Nucleus accumbens (tissue), 56 donors: ENCODE measurements at regions not wholly inside any gene's neighbourhood (a gene's known extent, or its start where the extent isn't known, plus 50 kb on each side); places are given as distances from the start of the nearest gene placed in this dataset.
"Not testable (repeated sequence)": the region's sequence is repeated elsewhere in the genome, so short reads cannot be mapped to it uniquely, and the experiment has no call there.

Experiments
- DNase-seq, 56 donors: peaks; one replicate each; lab custom pipeline; 2025; lab: John Stamatoyannopoulos, UW

- no peak for DNase-seq
These were observed 136.7 kb upstream of the ETV3 start for GRCh38 chr1:157274698-157275534.

GRCh38 chr1:157272729-157273524, 134.7 kb upstream of the ETV3 start:
- no peak for DNase-seq

DNA sequence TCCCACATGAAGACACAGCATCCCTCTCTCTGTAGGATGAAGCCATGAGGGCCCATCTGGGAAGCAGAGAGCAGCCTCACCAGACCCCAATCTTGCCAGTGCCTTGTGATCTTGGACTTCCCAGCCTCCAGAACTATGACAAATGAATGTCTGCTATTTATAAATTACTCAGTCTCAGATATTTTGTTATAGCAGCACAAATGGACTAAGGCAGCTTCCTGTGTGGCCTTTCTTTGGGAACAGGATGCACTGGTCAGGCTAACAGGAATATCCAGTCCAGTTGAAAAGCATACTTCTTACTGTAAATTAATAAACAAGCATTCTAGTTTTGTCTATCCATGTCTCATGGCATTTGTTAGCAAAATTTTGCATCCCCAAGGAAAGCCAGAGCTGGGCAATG, 134.1 kb upstream of the ETV3 start:
- DNase-seq: no peak

GRCh38 chr1:157270705-157271274, 132.6 kb upstream of the ETV3 start:
- DNase-seq: no peak

DNA sequence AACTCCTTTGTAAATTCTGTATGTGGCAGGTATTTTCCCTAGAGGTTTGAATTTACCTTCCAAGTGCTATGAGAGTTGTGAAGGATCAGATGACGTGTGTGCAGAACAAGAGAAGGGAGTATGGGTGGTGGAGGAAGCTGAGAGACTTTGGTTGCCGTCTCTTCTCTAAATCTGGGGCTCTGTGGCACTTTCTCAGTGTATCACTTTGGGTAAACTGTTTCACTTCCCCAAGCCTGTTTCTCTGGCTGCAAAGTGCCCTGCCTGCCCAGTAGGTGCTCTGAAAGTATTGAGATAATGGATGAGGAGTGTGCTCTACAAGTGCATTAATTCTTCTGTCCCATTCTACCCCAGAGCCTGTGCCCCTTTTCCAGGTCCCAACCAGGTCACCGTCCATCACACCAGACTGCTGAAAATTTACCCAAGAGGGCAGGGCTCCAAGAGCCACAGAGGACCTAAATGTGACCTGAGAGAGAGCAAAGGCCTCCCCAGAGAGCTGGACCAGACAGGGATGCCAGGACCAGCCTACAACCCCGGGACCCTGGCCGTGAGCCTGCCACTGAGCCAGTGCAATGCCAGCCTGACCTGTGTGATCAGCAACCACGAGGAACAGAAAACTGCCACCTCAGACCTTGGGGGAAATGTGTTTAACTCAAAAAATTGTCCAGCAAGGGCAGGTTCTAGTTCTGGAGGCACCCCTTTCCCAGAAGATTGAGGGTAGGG, 131.6 kb upstream of the ETV3 start:
- no peak for DNase-seq

- DNase-seq: no peak
These were observed 124.7 kb upstream of the ETV3 start for GRCh38 chr1:157262891-157263290.

DNA sequence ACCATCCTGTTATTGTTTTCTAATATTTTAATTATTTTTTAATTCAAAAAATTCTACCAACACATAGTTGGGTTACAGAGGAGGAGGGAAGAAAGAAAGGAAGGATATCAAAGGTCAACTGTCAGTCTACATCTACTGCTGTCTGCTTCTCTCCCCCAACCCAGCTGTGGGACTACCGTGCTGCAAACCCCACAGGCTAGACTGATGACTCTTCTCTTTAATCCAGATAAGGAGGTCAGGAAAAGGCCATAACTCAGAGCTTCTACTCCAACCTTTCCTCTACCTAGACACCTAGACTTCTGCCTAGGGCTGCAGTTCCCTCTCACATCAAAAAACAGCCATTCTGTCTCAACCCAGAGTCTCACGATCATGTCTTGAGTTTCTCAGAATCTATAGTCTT, 124.2 kb upstream of the ETV3 start:
- no peak for DNase-seq

DNA sequence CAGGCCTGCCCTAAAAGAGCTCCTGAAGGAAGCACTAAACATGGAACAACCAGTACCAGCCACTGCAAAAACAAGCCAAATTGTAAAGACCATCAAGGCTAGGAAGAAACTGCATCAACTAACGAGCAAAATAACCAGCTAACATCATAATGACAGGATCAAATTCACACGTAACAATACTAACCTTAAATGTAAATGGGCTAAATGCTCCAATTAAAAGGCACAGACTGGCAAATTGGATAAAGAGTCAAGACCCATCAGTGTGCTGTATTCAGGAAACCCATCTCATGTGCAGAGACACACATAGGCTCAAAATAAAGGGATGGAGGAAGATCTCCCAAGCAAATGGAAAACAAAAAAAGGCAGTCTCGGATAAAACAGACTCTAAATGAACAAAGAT, 117.7 kb upstream of the ETV3 start:
- not testable (repeated sequence) for DNase-seq

DNA sequence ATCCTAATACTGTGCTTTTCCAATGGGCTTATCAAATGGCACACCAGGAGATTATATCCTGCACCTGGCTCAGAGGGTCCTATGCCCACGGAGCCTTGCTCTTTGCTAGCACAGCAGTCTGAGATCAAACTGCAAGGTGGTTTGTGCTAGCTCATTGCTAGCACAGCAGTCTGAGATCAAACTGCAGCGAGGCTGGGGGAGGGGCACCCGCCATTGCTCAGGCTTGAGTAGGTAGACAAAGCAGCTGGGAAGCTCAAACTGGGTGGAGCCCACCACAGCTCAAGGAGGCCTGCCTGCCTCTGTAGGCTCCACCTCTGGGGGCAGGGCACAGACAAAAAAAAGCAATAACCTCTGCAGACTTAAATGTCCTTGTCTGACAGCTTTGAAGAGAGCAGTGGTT, 116.0 kb upstream of the ETV3 start:
- not testable (repeated sequence) for DNase-seq

DNA sequence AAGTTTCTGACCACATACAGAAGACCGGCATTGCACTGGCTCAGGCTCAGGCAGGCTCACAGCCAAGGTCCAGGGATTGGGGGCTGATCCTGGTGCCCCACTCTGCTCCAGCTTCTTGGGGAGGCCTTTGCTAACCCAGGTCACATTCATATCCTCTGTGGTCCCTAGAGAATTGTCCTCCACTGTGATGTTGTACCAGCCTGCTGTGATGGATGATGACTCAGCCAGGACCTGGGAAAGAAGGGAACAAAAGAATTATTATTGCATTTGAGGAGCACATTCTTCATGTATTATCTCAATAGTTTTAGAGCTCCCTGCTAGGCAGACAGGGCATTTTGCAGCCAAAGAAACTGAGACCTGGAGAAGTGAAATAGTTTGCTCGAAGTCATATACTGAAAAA, 114.3 kb upstream of the ETV3 start:
- DNase-seq: no peak

GRCh38 chr1:157249739-157250138, 111.5 kb upstream of the ETV3 start:
- no peak for DNase-seq

DNA sequence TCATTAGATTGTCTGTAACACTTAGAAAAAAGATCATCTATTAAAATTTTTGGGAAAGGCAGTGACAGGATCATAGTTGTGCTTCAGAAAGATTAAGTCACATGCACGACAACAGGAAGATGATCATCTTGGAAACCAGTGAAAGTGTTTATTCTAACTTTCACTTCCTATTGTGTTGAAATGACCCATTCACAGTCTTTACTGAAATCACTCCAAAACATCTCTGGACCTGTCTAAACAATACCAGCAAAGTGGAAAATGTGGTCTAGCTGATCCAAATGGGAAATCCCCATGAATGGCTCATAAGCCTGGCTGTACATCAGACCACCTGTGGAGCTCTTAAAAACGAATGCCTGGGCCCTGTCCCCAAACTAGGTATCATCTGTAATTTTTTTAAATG, 111.1 kb upstream of the ETV3 start:
- DNase-seq: no peak

DNA sequence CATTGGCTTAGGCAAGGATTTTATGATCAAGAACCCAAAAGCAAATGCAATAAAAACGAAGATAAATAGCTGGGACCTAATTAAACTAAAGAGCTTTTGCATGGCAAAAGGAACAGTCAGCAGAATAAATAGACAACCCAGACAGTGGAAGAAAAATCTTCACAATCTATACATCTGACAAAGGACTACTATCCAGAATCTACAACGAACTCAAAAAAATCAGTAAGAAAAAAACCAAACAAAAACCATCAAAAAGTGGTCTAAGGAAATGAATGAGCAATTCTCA, 109.5 kb upstream of the ETV3 start:
- not testable (repeated sequence) for DNase-seq

DNA sequence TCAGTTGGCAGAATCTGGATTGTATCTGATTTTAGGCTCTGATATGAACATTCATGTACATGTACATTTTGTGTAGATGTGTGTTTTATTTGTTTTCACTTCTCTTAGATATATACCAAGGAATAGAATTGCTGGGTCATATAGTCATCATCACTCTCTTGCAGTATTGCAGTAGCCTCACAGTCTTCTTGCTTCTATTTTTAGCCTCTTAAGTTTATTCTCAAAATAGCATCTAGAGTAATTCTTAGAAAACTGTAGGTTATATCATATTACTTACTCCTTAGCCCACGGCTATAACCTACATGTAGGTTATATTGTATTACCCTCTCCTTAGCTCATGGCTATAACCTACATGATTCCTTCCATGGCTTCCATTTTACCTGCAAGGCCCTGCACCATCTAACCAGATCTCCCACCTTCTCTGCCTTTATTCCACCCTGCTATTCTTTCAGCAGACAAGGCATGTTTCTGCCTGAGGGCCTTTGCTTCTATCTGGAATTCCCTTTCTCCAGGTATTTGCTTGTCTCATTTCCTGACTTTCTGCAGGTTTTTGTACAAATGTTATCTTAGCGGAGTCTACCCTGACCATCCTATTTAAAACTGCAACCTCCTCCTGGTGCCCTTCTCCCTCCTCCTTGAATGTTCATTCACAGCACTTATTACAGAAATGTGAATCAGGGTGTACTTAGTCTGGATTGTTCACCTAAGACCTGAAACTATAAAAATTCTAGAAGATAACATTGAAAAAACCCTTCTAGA, 109.0 kb upstream of the ETV3 start:
- no peak for DNase-seq

DNA sequence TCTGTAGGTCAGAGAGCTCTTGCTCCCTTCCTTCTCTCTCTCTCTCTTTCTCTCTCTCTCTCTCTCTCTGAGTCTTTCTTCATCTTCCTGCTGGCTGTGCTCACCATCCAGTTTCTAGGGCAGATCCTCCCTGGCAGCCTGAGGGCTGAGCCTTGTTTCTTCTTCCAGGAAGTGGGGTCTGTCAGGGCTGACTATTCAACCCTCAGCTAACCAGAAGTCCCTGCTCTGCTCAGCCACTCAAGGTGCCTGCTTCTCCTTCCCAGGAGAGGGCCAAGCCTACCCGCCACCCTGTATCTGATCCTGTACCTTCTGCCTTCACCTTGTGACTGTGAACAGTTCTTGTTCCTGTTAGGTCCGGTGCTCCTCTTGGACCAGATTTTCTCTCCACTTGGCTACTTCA, 107.6 kb upstream of the ETV3 start:
- DNase-seq: no peak

DNA sequence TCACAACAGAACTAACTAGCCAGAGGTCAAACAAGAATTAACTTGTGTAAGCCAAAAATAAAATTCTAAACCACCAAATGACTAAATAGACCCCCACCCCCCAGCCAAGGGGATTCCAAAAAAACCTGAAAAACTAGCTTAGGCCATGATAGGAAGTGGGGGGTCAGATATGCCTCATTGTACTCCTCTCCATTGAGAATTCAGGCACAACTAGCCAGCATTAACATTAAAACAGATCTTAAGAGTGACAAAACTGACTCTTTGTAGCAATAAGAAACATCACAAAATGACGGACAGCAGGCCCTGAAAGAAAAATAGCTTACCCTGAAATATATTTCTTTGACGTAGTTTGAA, 103.0 kb upstream of the ETV3 start:
- no peak for DNase-seq

DNA sequence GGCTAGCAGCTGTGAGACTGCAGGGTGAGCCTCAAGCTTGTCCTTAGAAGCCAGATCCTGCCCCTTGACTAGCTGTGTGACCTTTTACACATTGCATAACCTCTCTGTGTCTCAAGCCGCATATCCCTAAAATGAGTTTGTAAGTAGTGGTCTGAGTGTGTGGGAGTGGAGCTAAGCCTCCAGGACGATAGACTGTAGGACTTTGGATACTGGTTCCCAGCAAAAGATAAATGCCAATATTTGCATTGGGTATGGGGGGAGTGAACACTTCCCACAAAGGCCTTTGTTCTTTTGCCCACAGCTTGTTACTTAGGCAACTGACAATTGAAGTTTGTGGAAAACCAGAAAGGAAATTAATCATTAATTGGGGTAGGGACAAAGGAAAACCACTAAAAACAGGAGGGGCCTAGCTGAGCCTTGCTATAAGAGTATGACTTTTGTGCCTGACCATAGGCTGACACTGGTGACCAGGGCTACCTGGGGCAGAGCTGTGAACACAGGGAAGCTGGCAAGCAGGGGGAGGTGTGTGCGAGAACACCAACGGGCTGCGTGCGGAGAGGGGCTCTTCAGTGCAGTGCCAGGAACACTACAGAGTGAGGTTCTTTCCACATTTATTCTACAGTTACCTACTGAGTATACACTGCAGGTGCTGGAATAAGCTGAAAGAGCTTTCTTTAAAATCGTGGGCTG, 102.4 kb upstream of the ETV3 start:
- DNase-seq: no peak

DNA sequence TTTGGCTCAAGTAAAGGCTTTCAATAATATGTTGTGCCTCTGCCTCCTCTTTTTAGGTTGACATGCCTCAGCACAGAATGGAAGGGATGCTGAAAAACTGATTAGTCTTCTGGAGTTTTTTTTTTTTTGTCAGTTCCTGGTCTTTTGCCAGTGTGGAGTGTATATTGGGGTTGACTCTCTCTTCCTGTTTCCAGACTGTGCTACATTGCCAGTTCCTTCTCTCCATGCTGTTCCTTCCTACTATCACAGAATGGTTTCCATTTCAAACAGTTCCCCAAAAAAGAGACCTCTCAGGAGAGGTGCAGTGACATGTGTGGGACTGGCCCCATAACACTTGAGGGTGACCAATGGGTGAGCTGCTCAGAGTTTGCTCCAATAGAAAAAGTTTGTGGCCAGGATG, 101.7 kb upstream of the ETV3 start:
- DNase-seq: no peak

DNA sequence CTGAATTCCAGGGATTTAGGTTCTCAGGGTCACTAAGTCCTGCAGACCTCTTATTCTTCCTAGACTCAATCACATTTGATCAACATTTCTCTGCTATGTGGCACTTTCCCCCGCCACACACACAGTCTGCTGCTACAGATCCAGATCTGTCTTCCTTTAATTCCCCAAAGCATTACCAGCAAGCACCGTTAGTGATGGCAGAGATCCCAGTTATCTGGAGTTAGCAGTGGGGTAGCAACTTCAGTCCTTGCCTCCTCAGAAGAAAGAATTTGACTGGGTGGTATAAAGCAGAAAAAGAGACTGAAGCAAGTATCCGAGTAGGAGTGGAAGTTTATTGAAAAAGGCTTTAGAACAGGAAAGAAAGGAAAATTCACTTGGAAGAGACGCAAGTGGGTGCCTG, 100.4 kb upstream of the ETV3 start:
- no peak for DNase-seq

DNA sequence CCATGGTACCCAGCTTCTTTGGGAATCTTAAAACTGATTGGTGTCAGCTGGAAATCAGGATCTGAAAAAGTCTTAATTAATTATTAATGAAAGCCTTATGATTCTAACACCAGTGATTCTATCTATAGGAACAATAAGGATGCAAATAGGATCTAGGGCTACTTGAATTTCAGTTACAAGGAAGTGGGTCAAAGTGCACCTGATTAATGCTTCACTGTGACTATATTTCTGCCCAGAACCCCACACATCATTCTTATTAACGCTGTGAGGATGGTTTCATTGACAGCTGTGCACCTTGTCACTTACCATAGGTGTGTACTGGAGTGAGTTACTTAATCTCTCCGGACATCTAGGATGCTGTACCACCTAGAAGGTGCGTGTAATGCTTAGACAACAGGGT, 99.8 kb upstream of the ETV3 start:
- DNase-seq: no peak
